ENCODE measurements at regions not wholly inside any gene's neighbourhood (a gene's known extent, or its start where the extent isn't known, plus 50 kb on each side); places are given as distances from the start of the nearest gene placed in this dataset.

- Histone ChIP-seq H3K9me3 (ENCODE audit: control insufficient read depth, insufficient read depth, low read length) (no peaks in the 10 kb centered on the region), H3K36me3 (ENCODE audit: control insufficient read depth, insufficient read depth, low read length) (no peaks in the 10 kb centered on the region), H3K27me3 (ENCODE audit: control insufficient read depth, insufficient read depth, low read length) (no peaks in the 10 kb centered on the region), H3K27ac (ENCODE audit: low read depth, low read length) (no peak overlapping the region), H3K9ac (ENCODE audit: low read depth, low read length) (no peak overlapping the region), H3K4me1 (ENCODE audit: control insufficient read depth, insufficient read depth, low read length) (no peaks in the 10 kb centered on the region), H3K4me3 (ENCODE audit: low read depth, low read length) (no peak overlapping the region)
Observed at GRCh38 chr5:54766748-54767147, 218.6 kb downstream of the ESM1 start.

- no peak overlapping the region for H3K27ac ChIP-seq (ENCODE audit: low read depth, low read length)
- H3K9me3 ChIP-seq (ENCODE audit: control insufficient read depth, insufficient read depth, low read length) = no peaks in the 10 kb centered on the region
- H3K9ac ChIP-seq (ENCODE audit: low read depth, low read length) = no peak overlapping the region
- no peaks in the 10 kb centered on the region for H3K36me3 ChIP-seq (ENCODE audit: control insufficient read depth, insufficient read depth, low read length)
- no peak overlapping the region for H3K4me3 ChIP-seq (ENCODE audit: low read depth, low read length)
- H3K27me3 ChIP-seq (ENCODE audit: control insufficient read depth, insufficient read depth, low read length) = no peaks in the 10 kb centered on the region
- H3K4me1 ChIP-seq (ENCODE audit: control insufficient read depth, insufficient read depth, low read length) = no peaks in the 10 kb centered on the region
Observed at GRCh38 chr5:54765165-54766028, 220.0 kb downstream of the ESM1 start.

- H3K9ac ChIP-seq (ENCODE audit: low read depth, low read length) = no peak overlapping the region
- H3K27ac ChIP-seq (ENCODE audit: low read depth, low read length) = no peak overlapping the region
- H3K36me3 ChIP-seq (ENCODE audit: control insufficient read depth, insufficient read depth, low read length) = no peaks in the 10 kb centered on the region
- no peaks in the 10 kb centered on the region for H3K9me3 ChIP-seq (ENCODE audit: control insufficient read depth, insufficient read depth, low read length)
- no peak overlapping the region for H3K4me3 ChIP-seq (ENCODE audit: low read depth, low read length)
- H3K4me1 ChIP-seq (ENCODE audit: control insufficient read depth, insufficient read depth, low read length) = no peaks in the 10 kb centered on the region
- H3K27me3 ChIP-seq (ENCODE audit: control insufficient read depth, insufficient read depth, low read length) = no peaks in the 10 kb centered on the region
Observed at GRCh38 chr5:54764102-54765090, 221.0 kb downstream of the ESM1 start.

GRCh38 chr5:54761213-54761701 is 224.1 kb downstream of the ESM1 start:
- Histone ChIP-seq H3K4me1 (ENCODE audit: control insufficient read depth, insufficient read depth, low read length) (no peaks in the 10 kb centered on the region), H3K9ac (ENCODE audit: low read depth, low read length) (no peak overlapping the region), H3K4me3 (ENCODE audit: low read depth, low read length) (no peak overlapping the region), H3K27me3 (ENCODE audit: control insufficient read depth, insufficient read depth, low read length) (no peaks in the 10 kb centered on the region), H3K36me3 (ENCODE audit: control insufficient read depth, insufficient read depth, low read length) (no peaks in the 10 kb centered on the region), H3K9me3 (ENCODE audit: control insufficient read depth, insufficient read depth, low read length) (no peaks in the 10 kb centered on the region), H3K27ac (ENCODE audit: low read depth, low read length) (no peak overlapping the region)

GRCh38 chr5:54760182-54760935 is 225.0 kb downstream of the ESM1 start:
- Histone ChIP-seq H3K4me3 (ENCODE audit: low read depth, low read length) (no peak overlapping the region), H3K9ac (ENCODE audit: low read depth, low read length) (no peak overlapping the region), H3K27ac (ENCODE audit: low read depth, low read length) (no peak overlapping the region), H3K36me3 (ENCODE audit: control insufficient read depth, insufficient read depth, low read length) (no peaks in the 10 kb centered on the region), H3K9me3 (ENCODE audit: control insufficient read depth, insufficient read depth, low read length) (no peaks in the 10 kb centered on the region), H3K27me3 (ENCODE audit: control insufficient read depth, insufficient read depth, low read length) (no peaks in the 10 kb centered on the region), H3K4me1 (ENCODE audit: control insufficient read depth, insufficient read depth, low read length) (no peaks in the 10 kb centered on the region)

- H3K4me1 ChIP-seq (ENCODE audit: control insufficient read depth, insufficient read depth, low read length) = no peaks in the 10 kb centered on the region
- no peaks in the 10 kb centered on the region for H3K36me3 ChIP-seq (ENCODE audit: control insufficient read depth, insufficient read depth, low read length)
- H3K27ac ChIP-seq (ENCODE audit: low read depth, low read length) = no peak overlapping the region
- no peaks in the 10 kb centered on the region for H3K9me3 ChIP-seq (ENCODE audit: control insufficient read depth, insufficient read depth, low read length)
- H3K27me3 ChIP-seq (ENCODE audit: control insufficient read depth, insufficient read depth, low read length) = no peaks in the 10 kb centered on the region
- no peak overlapping the region for H3K9ac ChIP-seq (ENCODE audit: low read depth, low read length)
- H3K4me3 ChIP-seq (ENCODE audit: low read depth, low read length) = no peak overlapping the region
Observed at GRCh38 chr5:54758038-54758437, 227.4 kb downstream of the ESM1 start.

GRCh38 chr5:54757541-54757940 is 227.9 kb downstream of the ESM1 start:
- Histone ChIP-seq H3K4me1 (ENCODE audit: control insufficient read depth, insufficient read depth, low read length) (no peaks in the 10 kb centered on the region), H3K27ac (ENCODE audit: low read depth, low read length) (no peak overlapping the region), H3K4me3 (ENCODE audit: low read depth, low read length) (no peak overlapping the region), H3K27me3 (ENCODE audit: control insufficient read depth, insufficient read depth, low read length) (no peaks in the 10 kb centered on the region), H3K36me3 (ENCODE audit: control insufficient read depth, insufficient read depth, low read length) (no peaks in the 10 kb centered on the region), H3K9me3 (ENCODE audit: control insufficient read depth, insufficient read depth, low read length) (no peaks in the 10 kb centered on the region), H3K9ac (ENCODE audit: low read depth, low read length) (no peak overlapping the region)

- Histone ChIP-seq H3K9ac (ENCODE audit: low read depth, low read length) (no peak overlapping the region), H3K36me3 (ENCODE audit: control insufficient read depth, insufficient read depth, low read length) (no peaks in the 10 kb centered on the region), H3K27ac (ENCODE audit: low read depth, low read length) (no peak overlapping the region), H3K4me3 (ENCODE audit: low read depth, low read length) (no peak overlapping the region), H3K4me1 (ENCODE audit: control insufficient read depth, insufficient read depth, low read length) (no peaks in the 10 kb centered on the region), H3K27me3 (ENCODE audit: control insufficient read depth, insufficient read depth, low read length) (no peaks in the 10 kb centered on the region), H3K9me3 (ENCODE audit: control insufficient read depth, insufficient read depth, low read length) (no peaks in the 10 kb centered on the region)
Observed at GRCh38 chr5:54756796-54757402, 228.5 kb downstream of the ESM1 start.

- Histone ChIP-seq H3K9me3 (ENCODE audit: control insufficient read depth, insufficient read depth, low read length) (no peaks in the 10 kb centered on the region), H3K4me3 (ENCODE audit: low read depth, low read length) (no peak overlapping the region), H3K27ac (ENCODE audit: low read depth, low read length) (no peak overlapping the region), H3K27me3 (ENCODE audit: control insufficient read depth, insufficient read depth, low read length) (no peaks in the 10 kb centered on the region), H3K4me1 (ENCODE audit: control insufficient read depth, insufficient read depth, low read length) (no peaks in the 10 kb centered on the region), H3K36me3 (ENCODE audit: control insufficient read depth, insufficient read depth, low read length) (no peaks in the 10 kb centered on the region), H3K9ac (ENCODE audit: low read depth, low read length) (no peak overlapping the region)
Observed at GRCh38 chr5:54756301-54756700, 229.1 kb downstream of the ESM1 start.

- Histone ChIP-seq H3K4me3 (ENCODE audit: low read depth, low read length) (no peak overlapping the region), H3K9me3 (ENCODE audit: control insufficient read depth, insufficient read depth, low read length) (no peaks in the 10 kb centered on the region), H3K9ac (ENCODE audit: low read depth, low read length) (no peak overlapping the region), H3K27ac (ENCODE audit: low read depth, low read length) (no peak overlapping the region), H3K27me3 (ENCODE audit: control insufficient read depth, insufficient read depth, low read length) (no peaks in the 10 kb centered on the region), H3K4me1 (ENCODE audit: control insufficient read depth, insufficient read depth, low read length) (no peaks in the 10 kb centered on the region), H3K36me3 (ENCODE audit: control insufficient read depth, insufficient read depth, low read length) (no peaks in the 10 kb centered on the region)
Observed at GRCh38 chr5:54754878-54755277, 230.5 kb downstream of the ESM1 start.

All from HUES48 (cell line).